Thyroid gland (tissue), 4 donors: ENCODE measurements at regions not wholly inside any gene's neighbourhood (a gene's known extent, or its start where the extent isn't known, plus 50 kb on each side); places are given as distances from the start of the nearest gene placed in this dataset.
A peak's percentile ranks its signal among the peaks of the same experiment; 100 is the strongest.
"Not testable (repeated sequence)": the region's sequence is repeated elsewhere in the genome, so short reads cannot be mapped to it uniquely, and the experiment has no call there.

Experiments used
- DNase-seq, 2 donors: peaks; one replicate each; pipeline ENCODE4 v3.0.0-alpha.2; 2019
- H3K27ac ChIP-seq, 3 donors: fragments of 200-600 bp; sonication (generic); 1 replicate in 2 of 3; 2 replicates in 1 of 3; pipeline ENCODE4 v1.5.1; 2016 to 2019; ENCODE audit warnings: mild to moderate bottlenecking in 1 of 3, moderate library complexity in 1 of 3
- H3K27me3 ChIP-seq: fragments of 200-600 bp; sonication (generic); one replicate; pipeline ENCODE4 v1.5.1; 2019
- H3K36me3 ChIP-seq, 2 donors: fragments of 200-600 bp; sonication (generic); one replicate each; pipeline ENCODE4 v1.5.1; 2016 to 2019
- H3K4me1 ChIP-seq, 2 donors: fragments of 200-600 bp; sonication (generic); one replicate each; pipeline ENCODE4 v1.5.1; 2017 to 2019
- H3K4me3 ChIP-seq, 3 donors: fragments of 200-600 bp; sonication (generic); replicated peaks in 1 of 3; 1 replicate in 2 of 3; 2 replicates in 1 of 3; pipeline ENCODE4 v1.5.1; 2016; ENCODE audit warnings: mild to moderate bottlenecking in 1 of 3
- H3K9me3 ChIP-seq: fragments of 200-600 bp; sonication (generic); one replicate; pipeline ENCODE4 v1.5.1; 2017
- CTCF ChIP-seq, 6 experiments: fragments of 200-600 bp in 3 of 6; fragments of 450-650 bp in 3 of 6; sonication (generic) in 3 of 6; IDR thresholded peaks; one replicate each; pipeline ENCODE4 v1.5.1; 2016 to 2019; ENCODE audit warnings: antibody characterized with exemption in 6 of 6, mild to moderate bottlenecking in 2 of 6, inconsistent platforms in 1 of 6, moderate library complexity in 1 of 6
- POLR2A ChIP-seq, 2 donors: fragments of 450-650 bp; IDR thresholded peaks; one replicate each; pipeline ENCODE4 v1.6.1; 2017; ENCODE audit warnings: antibody characterized with exemption in 2 of 2, mild to moderate bottlenecking in 2 of 2, moderate library complexity in 1 of 2
- WGBS, 2 donors: methylation state at CpG; one replicate each; pipeline ENCODE4 v1.1.5; 2017; 5-methylcytosine and 5-hydroxymethylcytosine counted together
- intact Hi-C: fragments of 100-400 bp; cut with DNase I; formaldehyde crosslinking; loops from one replicate; pipeline ENCODE4 v1.15.1; 2023

- intact Hi-C loops, result no loop called here
- WGBS, 2 donors, result 58 to 73% methylated on average over 1 of the region's 1 CpG
- no peaks in the 10 kb centered on the region for H3K36me3 ChIP-seq
- H3K4me3 ChIP-seq, result no peak overlapping the region
- no peak overlapping the region for H3K27ac ChIP-seq
- H3K9me3 ChIP-seq, result no peaks in the 10 kb centered on the region
- H3K27me3 ChIP-seq, result no peaks in the 10 kb centered on the region
- no peak for DNase-seq
- TF ChIP-seq POLR2A (IDR thresholded peaks at IDR 0.05) (no peak), CTCF (IDR thresholded peaks at IDR 0.05) (no peak)
- peaks cover 13 to 17% of the 10 kb centered on the region in 2 donors for H3K4me1 ChIP-seq
Observed at GRCh38 chr10:123394382-123394781, 240.2 kb downstream of the BUB3 start.

GRCh38 chr10:123395234-123395633, 241.0 kb downstream of the BUB3 start:
- H3K27ac ChIP-seq, intact Hi-C loops, H3K36me3 ChIP-seq, H3K27me3 ChIP-seq, H3K9me3 ChIP-seq, DNase-seq, H3K4me3 ChIP-seq: not testable (repeated sequence)
- peaks cover 13 to 17% of the 10 kb centered on the region in 2 donors for H3K4me1 ChIP-seq
- WGBS, 2 donors, result 96 to 100% methylated on average over 4 of the region's 4 CpGs

GRCh38 chr10:123395906-123396305, 241.7 kb downstream of the BUB3 start:
- intact Hi-C loops, result no loop called here

GRCh38 chr10:123398180-123398591, 244.0 kb downstream of the BUB3 start:
- Histone ChIP-seq H3K36me3 (no peaks in the 10 kb centered on the region), H3K27ac (peak overlapping the region; percentile 61 to 83 (median 65)), H3K4me1 (peaks cover 13 to 17% of the 10 kb centered on the region in 2 donors), H3K9me3 (no peaks in the 10 kb centered on the region), H3K4me3 (no peak overlapping the region), H3K27me3 (no peaks in the 10 kb centered on the region)
- intact Hi-C loops, result no loop called here
- 22 to 31% methylated on average over 4 of the region's 4 CpGs for WGBS, 2 donors
- no peak for TF ChIP-seq POLR2A (IDR thresholded peaks at IDR 0.05)
- TF ChIP-seq CTCF (IDR thresholded peaks at IDR 0.05), result no peak
- peak; percentile 86 to 87 for DNase-seq

More at GRCh38 chr10:123395906-123396305, 241.7 kb downstream of the BUB3 start:
- Histone ChIP-seq H3K9me3 (no peaks in the 10 kb centered on the region), H3K4me1 (peaks cover 13 to 17% of the 10 kb centered on the region in 2 donors), H3K4me3 (no peak overlapping the region), H3K27me3 (no peaks in the 10 kb centered on the region), H3K36me3 (no peaks in the 10 kb centered on the region), H3K27ac (no peak overlapping the region)
- TF ChIP-seq CTCF (IDR thresholded peaks at IDR 0.05), result no peak
- no peak for TF ChIP-seq POLR2A (IDR thresholded peaks at IDR 0.05)
- no peak for DNase-seq
- WGBS, 2 donors, result 89 to 92% methylated on average over 4 to 6 of the region's 6 CpGs

GRCh38 chr10:123398756-123399155, 244.6 kb downstream of the BUB3 start:
- Histone ChIP-seq H3K27ac (peak overlapping the region in 1 of 3 donors; percentile 24), H3K4me3 (no peak overlapping the region), H3K27me3 (no peaks in the 10 kb centered on the region), H3K4me1 (peaks cover 13 to 17% of the 10 kb centered on the region in 2 donors), H3K36me3 (no peaks in the 10 kb centered on the region), H3K9me3 (no peaks in the 10 kb centered on the region)
- intact Hi-C loops, result no loop called here
- DNase-seq, result peak in 1 of 2 donors; percentile 16
- TF ChIP-seq POLR2A (IDR thresholded peaks at IDR 0.05), result no peak
- TF ChIP-seq CTCF (IDR thresholded peaks at IDR 0.05), result no peak
